Hepatocyte (in vitro differentiated cells): ENCODE measurements at regions not wholly inside any gene's neighbourhood (a gene's known extent, or its start where the extent isn't known, plus 50 kb on each side); places are given as distances from the start of the nearest gene placed in this dataset.

Experiments
- DNase-seq: peaks from one replicate; pipeline ENCODE4 v3.0.0-alpha.2; 2016; ENCODE audit warnings: low spot score
- H2AFZ ChIP-seq: fragments of 200-600 bp; sonication (generic); 2 replicates; pipeline ENCODE4 v1.6.0; 2016; ENCODE audit warnings: antibody characterized with exemption, mild to moderate bottlenecking
- H3K27ac ChIP-seq: fragments of 200-600 bp; sonication (generic); 2 replicates; pipeline ENCODE4 v1.5.1; 2016; ENCODE audit warnings: mild to moderate bottlenecking
- H3K27me3 ChIP-seq: fragments of 200-600 bp; sonication (generic); 2 replicates; pipeline ENCODE4 v1.6.1; 2016
- H3K36me3 ChIP-seq: fragments of 200-600 bp; sonication (generic); replicated peaks from 2 replicates; pipeline ENCODE4 v1.5.1; 2016; ENCODE audit warnings: low read depth; ENCODE audit not compliant: insufficient read depth
- H3K4me1 ChIP-seq: fragments of 200-600 bp; sonication (generic); 2 replicates; pipeline ENCODE4 v1.5.1; 2016; ENCODE audit warnings: mild to moderate bottlenecking, moderate library complexity; ENCODE audit not compliant: insufficient read depth
- H3K4me2 ChIP-seq: fragments of 200-600 bp; sonication (generic); 2 replicates; pipeline ENCODE4 v1.6.0; 2016
- H3K4me3 ChIP-seq: fragments of 200-600 bp; sonication (generic); 2 replicates; pipeline ENCODE4 v1.5.1; 2016; ENCODE audit warnings: mild to moderate bottlenecking
- H3K79me2 ChIP-seq: fragments of 200-600 bp; sonication (generic); 2 replicates; pipeline ENCODE4 v1.6.0; 2017; ENCODE audit warnings: mild to moderate bottlenecking
- H3K9me2 ChIP-seq: fragments of 200-600 bp; sonication (generic); replicated peaks from 2 replicates; pipeline ENCODE4 v1.6.0; 2017; ENCODE audit warnings: mild to moderate bottlenecking; ENCODE audit not compliant: insufficient read depth
- H3K9me3 ChIP-seq: fragments of 200-600 bp; sonication (generic); 2 replicates; pipeline ENCODE4 v1.5.1; 2016; ENCODE audit warnings: low read depth, mild to moderate bottlenecking
- H4K20me1 ChIP-seq: fragments of 200-600 bp; sonication (generic); 2 replicates; pipeline ENCODE4 v1.6.0; 2016; ENCODE audit warnings: mild to moderate bottlenecking; ENCODE audit not compliant: insufficient read depth, poor library complexity, severe bottlenecking
- CTCF ChIP-seq: fragments of 200-600 bp; sonication (generic); IDR thresholded peaks from 2 replicates; pipeline ENCODE4 v1.5.1; 2016; ENCODE audit warnings: antibody characterized with exemption, mild to moderate bottlenecking; ENCODE audit not compliant: poor library complexity
- EZH2 ChIP-seq: fragments of 200-600 bp; sonication (generic); IDR thresholded peaks from 2 replicates; pipeline ENCODE4 v1.6.1; 2016; ENCODE audit warnings: antibody characterized with exemption, mild to moderate bottlenecking, borderline replicate concordance
- EZH2phosphoT487 ChIP-seq: fragments of 200-600 bp; sonication (generic); IDR thresholded peaks from one replicate; pipeline ENCODE4 v1.6.1; 2018; ENCODE audit warnings: antibody characterized with exemption, mild to moderate bottlenecking, low read depth, moderate library complexity; ENCODE audit not compliant: unreplicated experiment, severe bottlenecking
- whole genome bisulfite sequencing: methylation state at CpG from one replicate; pipeline ENCODE4 v1.1.6; 2016; ENCODE audit warnings: low lambda C conversion rate; ENCODE audit errors: missing lambda C conversion rate; 5-methylcytosine and 5-hydroxymethylcytosine counted together

GRCh38 chr1:94345148-94345721, 73.0 kb upstream of the ABCD3 start:
- Histone ChIP-seq H3K4me1 (peaks cover 5% of the 10 kb centered on the region), H4K20me1 (no peaks in the 10 kb centered on the region)

GRCh38 chr1:94342416-94342815, 75.8 kb upstream of the ABCD3 start:
- Histone ChIP-seq H3K4me2 (peak overlapping the region; percentile 26), H3K79me2 (no peaks in the 10 kb centered on the region), H3K27me3 (no peaks in the 10 kb centered on the region), H3K36me3 (no peaks in the 10 kb centered on the region), H4K20me1 (no peaks in the 10 kb centered on the region), H3K27ac (no peak overlapping the region), H3K9me3 (no peaks in the 10 kb centered on the region), H3K4me3 (no peak overlapping the region), H3K9me2 (no peaks in the 10 kb centered on the region), H3K4me1 (peaks cover 5% of the 10 kb centered on the region), H2AFZ (no peak overlapping the region)
- WGBS = 55% methylated on average over 3 of the region's 3 CpGs
- no peak for DNase-seq
- TF ChIP-seq EZH2 = no peak
- TF ChIP-seq EZH2phosphoT487 = no peak
- TF ChIP-seq CTCF = no peak

More at GRCh38 chr1:94345148-94345721, 73.0 kb upstream of the ABCD3 start:
- DNase-seq = no peak
- no peaks in the 10 kb centered on the region for H3K36me3 ChIP-seq
- no peaks in the 10 kb centered on the region for H3K79me2 ChIP-seq
- H3K9me2 ChIP-seq = no peaks in the 10 kb centered on the region
- H3K4me3 ChIP-seq = no peak overlapping the region
- no peak overlapping the region for H2AFZ ChIP-seq
- H3K4me2 ChIP-seq = no peak overlapping the region
- no peak overlapping the region for H3K27ac ChIP-seq
- 86% methylated on average over 4 of the region's 4 CpGs for WGBS
- no peaks in the 10 kb centered on the region for H3K27me3 ChIP-seq
- TF ChIP-seq CTCF (no peak), EZH2 (no peak), EZH2phosphoT487 (no peak)
- H3K9me3 ChIP-seq = no peaks in the 10 kb centered on the region

- TF ChIP-seq EZH2 (no peak), CTCF (no peak), EZH2phosphoT487 (no peak)
- Histone ChIP-seq H2AFZ (no peak overlapping the region), H4K20me1 (no peaks in the 10 kb centered on the region), H3K4me2 (no peak overlapping the region), H3K9me3 (no peaks in the 10 kb centered on the region), H3K27ac (no peak overlapping the region), H3K9me2 (no peaks in the 10 kb centered on the region), H3K79me2 (no peaks in the 10 kb centered on the region), H3K27me3 (no peaks in the 10 kb centered on the region), H3K4me3 (no peak overlapping the region), H3K36me3 (no peaks in the 10 kb centered on the region), H3K4me1 (peaks cover 5% of the 10 kb centered on the region)
- no peak for DNase-seq
- 81% methylated on average over 8 of the region's 8 CpGs for WGBS
These were observed 78.8 kb upstream of the ABCD3 start for GRCh38 chr1:94339206-94339927.
